ENCODE measurements at regions not wholly inside any gene's neighbourhood (a gene's known extent, or its start where the extent isn't known, plus 50 kb on each side); places are given as distances from the start of the nearest gene placed in this dataset.

DNA sequence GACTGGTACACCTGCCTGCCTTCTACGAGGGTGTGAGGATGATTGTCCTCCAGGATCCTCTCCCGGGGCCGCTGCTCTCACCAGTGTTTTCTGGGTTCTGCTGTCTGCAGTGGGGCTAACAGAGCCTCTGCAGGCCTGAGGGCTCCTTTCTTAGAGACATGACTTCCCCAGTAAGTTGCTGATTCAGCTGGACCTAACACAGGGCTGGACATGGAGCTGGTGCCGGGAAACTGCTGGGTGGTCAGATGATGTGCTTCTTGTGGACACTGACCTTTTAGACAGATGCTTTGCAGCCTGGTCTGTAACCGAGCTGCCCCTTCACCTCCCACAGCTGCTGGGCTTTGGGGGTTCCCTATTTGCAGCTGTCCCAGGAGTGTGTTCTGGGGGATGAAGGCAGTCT lies 71.5 kb downstream of the FOXL1 start:
- H3K9me3 ChIP-seq, result peaks cover 0 to 14% of the 10 kb centered on the region in 2 donors
- TF ChIP-seq, protein P1, sequence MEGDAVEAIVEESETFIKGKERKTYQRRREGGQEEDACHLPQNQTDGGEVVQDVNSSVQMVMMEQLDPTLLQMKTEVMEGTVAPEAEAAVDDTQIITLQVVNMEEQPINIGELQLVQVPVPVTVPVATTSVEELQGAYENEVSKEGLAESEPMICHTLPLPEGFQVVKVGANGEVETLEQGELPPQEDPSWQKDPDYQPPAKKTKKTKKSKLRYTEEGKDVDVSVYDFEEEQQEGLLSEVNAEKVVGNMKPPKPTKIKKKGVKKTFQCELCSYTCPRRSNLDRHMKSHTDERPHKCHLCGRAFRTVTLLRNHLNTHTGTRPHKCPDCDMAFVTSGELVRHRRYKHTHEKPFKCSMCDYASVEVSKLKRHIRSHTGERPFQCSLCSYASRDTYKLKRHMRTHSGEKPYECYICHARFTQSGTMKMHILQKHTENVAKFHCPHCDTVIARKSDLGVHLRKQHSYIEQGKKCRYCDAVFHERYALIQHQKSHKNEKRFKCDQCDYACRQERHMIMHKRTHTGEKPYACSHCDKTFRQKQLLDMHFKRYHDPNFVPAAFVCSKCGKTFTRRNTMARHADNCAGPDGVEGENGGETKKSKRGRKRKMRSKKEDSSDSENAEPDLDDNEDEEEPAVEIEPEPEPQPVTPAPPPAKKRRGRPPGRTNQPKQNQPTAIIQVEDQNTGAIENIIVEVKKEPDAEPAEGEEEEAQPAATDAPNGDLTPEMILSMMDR (IDR thresholded peaks at IDR 0.05), result no peak
- DNase-seq (ENCODE audit: low spot score), result no peak
- no peaks in the 10 kb centered on the region for H3K36me3 ChIP-seq
- H3K27me3 ChIP-seq, result no peaks in the 10 kb centered on the region
- peaks cover 0 to 6% of the 10 kb centered on the region in 2 donors for H3K4me1 ChIP-seq
- H3K4me3 ChIP-seq, result no peak overlapping the region
- H3K27ac ChIP-seq, result no peak overlapping the region

GRCh38 chr16:86651013-86651627 lies 72.8 kb downstream of the FOXL1 start:
- Histone ChIP-seq H3K27me3 (no peaks in the 10 kb centered on the region), H3K9me3 (peaks cover 0 to 14% of the 10 kb centered on the region in 2 donors), H3K4me3 (no peak overlapping the region), H3K4me1 (peaks cover 0 to 6% of the 10 kb centered on the region in 2 donors), H3K36me3 (no peaks in the 10 kb centered on the region), H3K27ac (no peak overlapping the region)
- DNase-seq (ENCODE audit: low spot score), result no peak
- TF ChIP-seq, protein P1 (IDR thresholded peaks at IDR 0.05), result no peak

DNA sequence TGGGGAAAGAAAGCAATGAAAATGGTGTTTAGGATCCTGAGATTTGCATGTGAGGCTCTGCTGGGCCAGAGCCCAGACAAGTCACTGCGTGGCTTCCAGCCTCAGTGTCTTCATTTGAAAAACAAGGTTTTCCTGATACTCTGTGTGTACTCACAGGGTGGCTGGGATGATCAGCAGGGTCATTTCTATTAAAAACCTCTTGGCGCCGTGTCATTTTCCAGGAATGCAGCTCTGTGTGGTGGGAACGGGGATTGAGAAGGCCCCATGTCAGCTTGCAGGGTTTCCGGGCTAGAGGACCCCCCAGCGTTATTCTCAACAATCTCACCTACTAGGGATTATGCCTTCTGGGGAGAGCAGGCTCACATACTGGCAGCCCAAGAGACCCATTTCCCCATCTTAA lies 73.5 kb downstream of the FOXL1 start:
- no peak overlapping the region for H3K4me3 ChIP-seq
- TF ChIP-seq, protein P1 (IDR thresholded peaks at IDR 0.05), result no peak
- no peaks in the 10 kb centered on the region for H3K36me3 ChIP-seq
- H3K27me3 ChIP-seq, result no peaks in the 10 kb centered on the region
- peak overlapping the region; percentile 16 to 22 for H3K27ac ChIP-seq
- peaks cover 0 to 14% of the 10 kb centered on the region in 2 donors for H3K9me3 ChIP-seq
- H3K4me1 ChIP-seq, result peaks cover 0 to 6% of the 10 kb centered on the region in 2 donors
- no peak for DNase-seq (ENCODE audit: low spot score)

- no peaks in the 10 kb centered on the region for H3K9me3 ChIP-seq
- peak overlapping the region; percentile 20 to 39 for H3K27ac ChIP-seq
- H3K36me3 ChIP-seq, result no peaks in the 10 kb centered on the region
- no peak overlapping the region for H3K4me3 ChIP-seq
- H3K27me3 ChIP-seq, result no peaks in the 10 kb centered on the region
- peaks cover 0 to 6% of the 10 kb centered on the region in 2 donors for H3K4me1 ChIP-seq
- TF ChIP-seq, protein P1 (IDR thresholded peaks at IDR 0.05), result no peak
- DNase-seq (ENCODE audit: low spot score), result no peak
These were observed 75.1 kb downstream of the FOXL1 start for GRCh38 chr16:86653285-86654006.

GRCh38 chr16:86657972-86658371 lies 79.6 kb downstream of the FOXL1 start:
- Histone ChIP-seq H3K27me3 (no peaks in the 10 kb centered on the region), H3K36me3 (no peaks in the 10 kb centered on the region), H3K4me3 (no peak overlapping the region), H3K4me1 (peaks cover 0 to 6% of the 10 kb centered on the region in 2 donors), H3K9me3 (no peaks in the 10 kb centered on the region), H3K27ac (no peak overlapping the region)
- no peak for DNase-seq (ENCODE audit: low spot score)
- TF ChIP-seq, protein P1 (IDR thresholded peaks at IDR 0.05), result no peak
